Left ventricle myocardium inferior (tissue), 1 donor: ENCODE measurements at regions not wholly inside any gene's neighbourhood (a gene's known extent, or its start where the extent isn't known, plus 50 kb on each side); places are given as distances from the start of the nearest gene placed in this dataset.

Experiments used
- DNase-seq: peaks from one replicate; pipeline ENCODE4 v3.0.0-alpha.2; 2020
- H3K27ac ChIP-seq: fragments of 200-600 bp; replicated peaks from 2 replicates; pipeline ENCODE4 v1.8.0; 2021
- H3K27me3 ChIP-seq: fragments of 200-600 bp; 2 replicates; pipeline ENCODE4 v1.8.0; 2021; ENCODE audit warnings: low read depth
- H3K36me3 ChIP-seq: fragments of 200-600 bp; 2 replicates; pipeline ENCODE4 v1.8.0; 2021
- H3K4me1 ChIP-seq: fragments of 200-600 bp; 2 replicates; pipeline ENCODE4 v1.8.0; 2021
- H3K4me3 ChIP-seq: fragments of 200-600 bp; 2 replicates; pipeline ENCODE4 v1.8.0; 2021; ENCODE audit warnings: mild to moderate bottlenecking, moderate library complexity
- H3K9me3 ChIP-seq: fragments of 200-600 bp; replicated peaks from 2 replicates; pipeline ENCODE4 v1.8.0; 2021
- intact Hi-C: fragments of 100-400 bp; cut with micrococcal nuclease; formaldehyde crosslinking; loops from one replicate; pipeline ENCODE4 v1.11.0; 2022
- TF ChIP-seq, protein P1 (sequence below): fragments of 200-600 bp; IDR thresholded peaks from 2 replicates; pipeline ENCODE4 v1.8.0; 2021; ENCODE audit warnings: antibody characterized with exemption, mild to moderate bottlenecking, borderline replicate concordance
- donor health status: DM: no; HTN: yes; CAD: no; lungs with severe emphysema.

DNA sequence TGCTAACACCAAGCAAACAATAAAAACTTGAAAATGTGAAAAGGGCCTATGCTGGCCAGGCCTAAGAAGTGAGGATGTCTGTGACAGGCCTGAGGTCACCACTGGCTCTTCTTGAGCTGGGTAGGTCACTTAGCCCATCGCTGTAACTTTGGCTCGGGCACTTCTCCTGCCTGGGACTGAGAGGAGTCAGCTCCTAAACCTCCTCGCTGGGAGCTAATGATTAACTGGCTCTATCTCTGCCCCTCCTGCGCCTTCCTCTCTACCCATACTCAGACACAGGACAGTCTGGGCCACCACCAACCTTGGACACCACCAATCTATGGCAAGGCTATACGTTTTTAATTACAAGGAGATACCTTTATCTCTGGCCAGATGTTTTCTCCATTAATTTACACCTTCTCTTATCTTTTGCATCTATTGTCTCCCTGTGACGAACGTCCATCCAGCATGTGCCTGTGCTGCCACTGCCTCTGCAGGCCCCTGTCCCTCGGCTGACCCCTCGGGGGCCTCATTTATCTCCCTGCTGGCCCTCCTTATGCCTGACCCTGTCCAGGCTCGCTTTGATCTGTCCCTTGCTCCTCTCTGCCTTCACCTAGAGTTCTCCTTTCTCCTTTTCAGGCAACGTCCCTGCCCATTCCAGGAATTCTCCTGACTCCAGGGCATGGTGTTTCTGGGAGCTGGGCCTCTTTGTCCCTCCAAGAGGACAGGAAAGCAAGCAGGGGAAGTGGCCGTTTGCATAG lies 149.1 kb upstream of the GATA6 start:
- Histone ChIP-seq H3K36me3 (no peaks in the 10 kb centered on the region), H3K4me1 (no peaks in the 10 kb centered on the region), H3K27ac (no peak overlapping the region), H3K27me3 (no peaks in the 10 kb centered on the region), H3K4me3 (no peak overlapping the region), H3K9me3 (peaks cover 5% of the 10 kb centered on the region)
- TF ChIP-seq, protein P1, sequence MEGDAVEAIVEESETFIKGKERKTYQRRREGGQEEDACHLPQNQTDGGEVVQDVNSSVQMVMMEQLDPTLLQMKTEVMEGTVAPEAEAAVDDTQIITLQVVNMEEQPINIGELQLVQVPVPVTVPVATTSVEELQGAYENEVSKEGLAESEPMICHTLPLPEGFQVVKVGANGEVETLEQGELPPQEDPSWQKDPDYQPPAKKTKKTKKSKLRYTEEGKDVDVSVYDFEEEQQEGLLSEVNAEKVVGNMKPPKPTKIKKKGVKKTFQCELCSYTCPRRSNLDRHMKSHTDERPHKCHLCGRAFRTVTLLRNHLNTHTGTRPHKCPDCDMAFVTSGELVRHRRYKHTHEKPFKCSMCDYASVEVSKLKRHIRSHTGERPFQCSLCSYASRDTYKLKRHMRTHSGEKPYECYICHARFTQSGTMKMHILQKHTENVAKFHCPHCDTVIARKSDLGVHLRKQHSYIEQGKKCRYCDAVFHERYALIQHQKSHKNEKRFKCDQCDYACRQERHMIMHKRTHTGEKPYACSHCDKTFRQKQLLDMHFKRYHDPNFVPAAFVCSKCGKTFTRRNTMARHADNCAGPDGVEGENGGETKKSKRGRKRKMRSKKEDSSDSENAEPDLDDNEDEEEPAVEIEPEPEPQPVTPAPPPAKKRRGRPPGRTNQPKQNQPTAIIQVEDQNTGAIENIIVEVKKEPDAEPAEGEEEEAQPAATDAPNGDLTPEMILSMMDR, result no peak
- intact Hi-C loops, result no loop called here
- no peak for DNase-seq

DNA sequence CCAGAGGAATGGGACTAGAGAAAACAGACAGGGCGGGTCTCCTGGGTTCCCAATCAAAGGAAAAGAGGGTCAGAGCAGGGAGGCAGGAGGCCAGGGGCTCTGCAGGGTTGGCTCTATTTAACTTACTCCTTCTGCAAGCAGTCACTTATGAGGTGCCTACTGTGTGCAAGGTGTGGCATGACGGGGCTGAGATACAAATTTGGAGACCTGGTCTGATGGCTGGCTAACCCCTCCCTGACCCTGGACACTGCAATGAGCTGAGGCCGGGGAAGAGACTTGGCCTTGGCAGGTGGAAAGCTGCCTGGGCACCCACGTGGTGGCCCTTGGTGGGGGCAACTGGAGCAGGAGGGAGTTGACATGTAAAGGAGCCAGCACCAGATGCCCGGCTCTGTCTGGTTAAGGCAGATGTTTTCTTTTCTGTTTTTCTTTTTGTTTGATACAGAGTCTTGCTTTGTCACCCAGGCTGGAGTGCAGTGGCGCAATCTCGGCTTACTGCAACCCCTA lies 148.5 kb upstream of the GATA6 start:
- TF ChIP-seq, protein P1, result no peak
- Histone ChIP-seq H3K4me1 (no peaks in the 10 kb centered on the region), H3K27me3 (no peaks in the 10 kb centered on the region), H3K36me3 (no peaks in the 10 kb centered on the region), H3K4me3 (no peak overlapping the region), H3K27ac (no peak overlapping the region), H3K9me3 (peaks cover 5% of the 10 kb centered on the region)
- no peak for DNase-seq
- intact Hi-C loops, result no loop called here

DNA sequence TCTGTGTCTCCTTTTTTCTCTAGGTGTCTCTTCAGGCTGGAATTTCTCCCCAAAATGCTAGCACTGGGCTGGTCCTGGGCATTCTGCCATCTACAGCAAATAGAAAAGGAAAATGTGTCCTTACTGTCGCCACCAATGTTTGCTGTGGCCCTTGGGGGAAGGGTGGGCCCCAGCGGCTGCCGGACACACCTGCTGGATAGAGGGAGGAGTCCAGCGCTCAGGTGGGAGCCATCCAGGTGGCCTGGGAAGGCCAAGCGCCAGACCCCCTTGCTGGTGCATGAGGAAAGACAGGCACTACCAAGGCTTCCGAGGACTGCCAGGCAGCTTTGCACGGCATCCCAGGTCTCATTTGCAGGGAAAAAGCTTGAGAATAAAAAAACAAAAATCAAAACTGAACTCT lies 147.7 kb upstream of the GATA6 start:
- Histone ChIP-seq H3K4me3 (no peak overlapping the region), H3K27me3 (no peaks in the 10 kb centered on the region), H3K36me3 (no peaks in the 10 kb centered on the region), H3K9me3 (no peaks in the 10 kb centered on the region), H3K27ac (no peak overlapping the region), H3K4me1 (no peaks in the 10 kb centered on the region)
- TF ChIP-seq, protein P1, result no peak
- no peak for DNase-seq
- intact Hi-C loops, result no loop called here

DNA sequence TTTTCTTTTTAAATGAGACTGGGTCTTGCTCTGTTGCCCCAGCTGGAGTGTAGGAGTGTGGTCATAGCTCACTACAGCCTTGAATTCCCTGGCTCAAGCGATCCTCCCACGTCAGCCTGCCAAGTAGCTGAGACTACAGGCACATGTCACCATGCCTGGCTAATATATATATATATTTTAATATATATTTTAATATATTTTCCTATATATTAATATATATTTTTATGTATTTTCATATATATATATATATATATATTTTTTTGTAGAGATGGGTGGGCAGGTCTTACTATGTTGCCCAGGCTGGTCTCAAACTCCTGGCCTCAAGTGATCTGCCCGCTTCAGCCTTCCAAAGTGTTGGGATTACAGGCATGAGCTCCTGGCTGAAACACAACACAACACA lies 144.5 kb upstream of the GATA6 start:
- no peak for DNase-seq
- no peak overlapping the region for H3K27ac ChIP-seq
- H3K36me3 ChIP-seq, result no peaks in the 10 kb centered on the region
- intact Hi-C loops, result no loop called here
- no peak overlapping the region for H3K4me3 ChIP-seq
- no peaks in the 10 kb centered on the region for H3K9me3 ChIP-seq
- no peaks in the 10 kb centered on the region for H3K27me3 ChIP-seq
- H3K4me1 ChIP-seq, result no peaks in the 10 kb centered on the region
- TF ChIP-seq, protein P1, result no peak

DNA sequence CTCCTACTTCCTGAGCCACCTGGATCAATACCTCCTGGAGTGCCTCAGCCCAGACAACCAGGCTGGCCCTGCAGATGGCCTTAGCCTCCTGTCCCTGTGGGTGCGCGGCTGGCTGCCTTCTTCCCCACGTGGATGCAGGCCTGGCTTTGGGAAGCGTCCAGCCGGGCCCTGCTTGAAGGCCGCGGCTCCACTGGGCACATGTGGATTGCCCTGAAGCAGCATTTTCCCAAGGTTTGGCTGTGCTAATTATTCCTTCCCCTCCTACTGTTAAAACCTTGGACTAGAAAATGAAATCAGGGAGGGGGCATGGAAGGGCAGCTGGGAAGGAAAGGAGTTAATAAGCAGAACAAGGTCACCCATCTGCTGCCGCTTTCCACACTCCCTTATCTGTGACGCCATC lies 143.0 kb upstream of the GATA6 start:
- H3K4me3 ChIP-seq, result no peak overlapping the region
- TF ChIP-seq, protein P1, result no peak
- H3K27ac ChIP-seq, result no peak overlapping the region
- H3K4me1 ChIP-seq, result no peaks in the 10 kb centered on the region
- no peaks in the 10 kb centered on the region for H3K9me3 ChIP-seq
- H3K27me3 ChIP-seq, result no peaks in the 10 kb centered on the region
- no peak for DNase-seq
- no peaks in the 10 kb centered on the region for H3K36me3 ChIP-seq
- intact Hi-C loops, result no loop called here
